ENCODE measurements at regions not wholly inside any gene's neighbourhood (a gene's known extent, or its start where the extent isn't known, plus 50 kb on each side); places are given as distances from the start of the nearest gene placed in this dataset.

DNA sequence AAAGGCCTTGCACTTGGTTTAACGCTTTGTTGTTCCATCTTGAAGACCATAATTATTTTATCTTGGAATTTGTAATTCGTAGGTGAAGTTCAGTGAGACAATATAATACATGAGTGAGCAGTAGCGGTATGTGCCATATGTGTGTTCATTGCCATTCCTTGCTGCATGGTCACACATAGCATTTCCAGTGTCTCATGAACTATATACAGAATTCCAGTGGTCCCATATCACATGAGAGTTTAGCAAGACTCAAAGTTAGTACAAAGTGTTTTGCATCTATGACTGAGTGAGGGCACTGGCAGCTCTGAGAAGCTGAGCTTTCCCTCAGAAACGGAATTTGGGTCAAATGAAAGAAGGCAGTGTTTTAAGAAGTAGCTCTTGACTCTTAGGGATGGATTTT lies 359.8 kb downstream of the FOXG1 start:
- no peaks in the 10 kb centered on the region for H3K36me3 Mint-ChIP-seq (ENCODE audit: low read depth)
- Histone ChIP-seq H3K9me3 (ENCODE audit: control insufficient read depth, low read length) (no peaks in the 10 kb centered on the region), H3K4me1 (ENCODE audit: control insufficient read depth, insufficient read depth, low read length) (no peaks in the 10 kb centered on the region), H3K27me3 (ENCODE audit: control insufficient read depth, insufficient read depth, low read length, poor library complexity, severe bottlenecking) (no peaks in the 10 kb centered on the region), H3K9ac (ENCODE audit: extremely low read depth, low read length, poor library complexity, severe bottlenecking) (no peak overlapping the region), H3K36me3 (ENCODE audit: control insufficient read depth, insufficient read depth, low read length) (no peaks in the 10 kb centered on the region), H3K4me3 (ENCODE audit: low read length) (no peak overlapping the region), H3K27ac (ENCODE audit: low read depth, low read length) (no peak overlapping the region)
- no peaks in the 10 kb centered on the region for H3K9me3 Mint-ChIP-seq
- no peaks in the 10 kb centered on the region for H3K4me1 Mint-ChIP-seq
- H3K27ac Mint-ChIP-seq = no peak overlapping the region
- no peak for DNase-seq
- TF ChIP-seq, protein P1, sequence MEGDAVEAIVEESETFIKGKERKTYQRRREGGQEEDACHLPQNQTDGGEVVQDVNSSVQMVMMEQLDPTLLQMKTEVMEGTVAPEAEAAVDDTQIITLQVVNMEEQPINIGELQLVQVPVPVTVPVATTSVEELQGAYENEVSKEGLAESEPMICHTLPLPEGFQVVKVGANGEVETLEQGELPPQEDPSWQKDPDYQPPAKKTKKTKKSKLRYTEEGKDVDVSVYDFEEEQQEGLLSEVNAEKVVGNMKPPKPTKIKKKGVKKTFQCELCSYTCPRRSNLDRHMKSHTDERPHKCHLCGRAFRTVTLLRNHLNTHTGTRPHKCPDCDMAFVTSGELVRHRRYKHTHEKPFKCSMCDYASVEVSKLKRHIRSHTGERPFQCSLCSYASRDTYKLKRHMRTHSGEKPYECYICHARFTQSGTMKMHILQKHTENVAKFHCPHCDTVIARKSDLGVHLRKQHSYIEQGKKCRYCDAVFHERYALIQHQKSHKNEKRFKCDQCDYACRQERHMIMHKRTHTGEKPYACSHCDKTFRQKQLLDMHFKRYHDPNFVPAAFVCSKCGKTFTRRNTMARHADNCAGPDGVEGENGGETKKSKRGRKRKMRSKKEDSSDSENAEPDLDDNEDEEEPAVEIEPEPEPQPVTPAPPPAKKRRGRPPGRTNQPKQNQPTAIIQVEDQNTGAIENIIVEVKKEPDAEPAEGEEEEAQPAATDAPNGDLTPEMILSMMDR (conservative IDR thresholded peaks at IDR 0.05) = no peak
- no peaks in the 10 kb centered on the region for H3K27me3 Mint-ChIP-seq (ENCODE audit: insufficient read depth)
- no peak overlapping the region for H3K4me3 Mint-ChIP-seq
- WGBS, 2 experiments (ENCODE audit: insufficient coverage in 1 of 2, insufficient read length in 1 of 2) = 83 to 91% methylated on average over 1 to 4 of the region's 4 CpGs

GRCh38 chr14:29126865-29127264 lies 360.3 kb downstream of the FOXG1 start:
- no peak for DNase-seq
- Histone ChIP-seq H3K27me3 (ENCODE audit: control insufficient read depth, insufficient read depth, low read length, poor library complexity, severe bottlenecking) (no peaks in the 10 kb centered on the region), H3K27ac (ENCODE audit: low read depth, low read length) (no peak overlapping the region), H3K4me1 (ENCODE audit: control insufficient read depth, insufficient read depth, low read length) (no peaks in the 10 kb centered on the region), H3K36me3 (ENCODE audit: control insufficient read depth, insufficient read depth, low read length) (no peaks in the 10 kb centered on the region), H3K9ac (ENCODE audit: extremely low read depth, low read length, poor library complexity, severe bottlenecking) (no peak overlapping the region), H3K4me3 (ENCODE audit: low read length) (no peak overlapping the region), H3K9me3 (ENCODE audit: control insufficient read depth, low read length) (no peaks in the 10 kb centered on the region)
- Mint-ChIP-seq H3K27ac (no peak overlapping the region), H3K27me3 (ENCODE audit: insufficient read depth) (no peaks in the 10 kb centered on the region), H3K4me1 (no peaks in the 10 kb centered on the region), H3K4me3 (no peak overlapping the region), H3K36me3 (ENCODE audit: low read depth) (no peaks in the 10 kb centered on the region), H3K9me3 (no peaks in the 10 kb centered on the region)
- WGBS, 2 experiments (ENCODE audit: insufficient coverage in 1 of 2, insufficient read length in 1 of 2) = 92 to 100% methylated on average over 1 to 2 of the region's 2 CpGs
- TF ChIP-seq, protein P1 (conservative IDR thresholded peaks at IDR 0.05) = no peak

- TF ChIP-seq, protein P1 (conservative IDR thresholded peaks at IDR 0.05) = no peak
- Mint-ChIP-seq H3K27ac (no peak overlapping the region), H3K36me3 (ENCODE audit: low read depth) (no peaks in the 10 kb centered on the region), H3K27me3 (ENCODE audit: insufficient read depth) (no peaks in the 10 kb centered on the region), H3K4me3 (no peak overlapping the region), H3K4me1 (no peaks in the 10 kb centered on the region), H3K9me3 (no peaks in the 10 kb centered on the region)
- Histone ChIP-seq H3K27me3 (ENCODE audit: control insufficient read depth, insufficient read depth, low read length, poor library complexity, severe bottlenecking) (no peaks in the 10 kb centered on the region), H3K36me3 (ENCODE audit: control insufficient read depth, insufficient read depth, low read length) (no peaks in the 10 kb centered on the region), H3K9me3 (ENCODE audit: control insufficient read depth, low read length) (no peaks in the 10 kb centered on the region), H3K4me1 (ENCODE audit: control insufficient read depth, insufficient read depth, low read length) (no peaks in the 10 kb centered on the region), H3K9ac (ENCODE audit: extremely low read depth, low read length, poor library complexity, severe bottlenecking) (no peak overlapping the region), H3K27ac (ENCODE audit: low read depth, low read length) (no peak overlapping the region), H3K4me3 (ENCODE audit: low read length) (no peak overlapping the region)
- DNase-seq = no peak
- 93 to 94% methylated on average over 3 of the region's 3 CpGs for WGBS, 2 experiments (ENCODE audit: insufficient coverage in 1 of 2, insufficient read length in 1 of 2)
Measured at GRCh38 chr14:29140016-29140415, 373.4 kb downstream of the FOXG1 start.
